Kidney tubule cell (primary cell): ENCODE measurements at regions not wholly inside any gene's neighbourhood (a gene's known extent, or its start where the extent isn't known, plus 50 kb on each side); places are given as distances from the start of the nearest gene placed in this dataset.
A peak's percentile ranks its signal among the peaks of the same experiment; 100 is the strongest.
"Not testable (repeated sequence)": the region's sequence is repeated elsewhere in the genome, so short reads cannot be mapped to it uniquely, and the experiment has no call there.

Experiments used
- DNase-seq: peaks from one replicate; pipeline ENCODE4 v3.0.0-alpha.2; 2018; ENCODE audit warnings: low spot score

- DNase-seq: no peak
Observed at GRCh38 chr4:7141151-7141834, 51.0 kb upstream of the SORCS2 start.

- DNase-seq: no peak
Observed at GRCh38 chr4:7140692-7141069, 51.7 kb upstream of the SORCS2 start.

- no peak for DNase-seq
Observed at GRCh38 chr4:7140062-7140691, 52.2 kb upstream of the SORCS2 start.

- no peak for DNase-seq
Observed at GRCh38 chr4:7139167-7139982, 53.0 kb upstream of the SORCS2 start.

- no peak for DNase-seq
Observed at GRCh38 chr4:7138223-7139166, 53.8 kb upstream of the SORCS2 start.

GRCh38 chr4:7137326-7138200 is 54.8 kb upstream of the SORCS2 start:
- DNase-seq: no peak

GRCh38 chr4:7136351-7136750 is 56.0 kb upstream of the SORCS2 start:
- DNase-seq: no peak

GRCh38 chr4:7135389-7135746 is 57.0 kb upstream of the SORCS2 start:
- no peak for DNase-seq

- DNase-seq: no peak
Observed at GRCh38 chr4:7134737-7135388, 57.5 kb upstream of the SORCS2 start.

GRCh38 chr4:7133818-7134650 is 58.3 kb upstream of the SORCS2 start:
- not testable (repeated sequence) for DNase-seq

- DNase-seq: no peak
Observed at GRCh38 chr4:7132730-7133582, 59.4 kb upstream of the SORCS2 start.

GRCh38 chr4:7132249-7132648 is 60.1 kb upstream of the SORCS2 start:
- no peak for DNase-seq

GRCh38 chr4:7131498-7132031 is 60.8 kb upstream of the SORCS2 start:
- no peak for DNase-seq

- DNase-seq: no peak
Observed at GRCh38 chr4:7130621-7131211, 61.6 kb upstream of the SORCS2 start.

GRCh38 chr4:7129871-7130620 is 62.2 kb upstream of the GRPEL1 start:
- no peak for DNase-seq

GRCh38 chr4:7128644-7129043 is 60.8 kb upstream of the GRPEL1 start:
- peak; percentile 9 for DNase-seq

GRCh38 chr4:7128234-7128633 is 60.4 kb upstream of the GRPEL1 start:
- no peak for DNase-seq
